Stomach smooth muscle (tissue), 2 donors: ENCODE measurements at regions not wholly inside any gene's neighbourhood (a gene's known extent, or its start where the extent isn't known, plus 50 kb on each side); places are given as distances from the start of the nearest gene placed in this dataset.

Source experiments
- H3K27ac ChIP-seq: one replicate; pipeline ENCODE4 v1.7.0; 2013; ENCODE audit warnings: mild to moderate bottlenecking, low read length, inconsistent platforms
- H3K27me3 ChIP-seq, 2 donors: one replicate each; pipeline ENCODE4 v1.7.0; 2013; ENCODE audit warnings: low read length in 2 of 2; ENCODE audit not compliant: insufficient read depth in 2 of 2, control insufficient read depth in 1 of 2
- H3K36me3 ChIP-seq, 2 donors: one replicate each; pipeline ENCODE4 v1.7.0; 2013; ENCODE audit warnings: low read length in 2 of 2; ENCODE audit not compliant: control insufficient read depth in 2 of 2, insufficient read depth in 2 of 2
- H3K4me1 ChIP-seq: one replicate; pipeline ENCODE4 v1.7.0; 2013; ENCODE audit warnings: low read length; ENCODE audit not compliant: control insufficient read depth, insufficient read depth
- H3K4me3 ChIP-seq, 2 donors: one replicate each; pipeline ENCODE4 v1.7.0; 2013; ENCODE audit warnings: low read length in 2 of 2
- H3K9ac ChIP-seq, 2 donors: one replicate each; pipeline ENCODE4 v1.7.0; 2013; ENCODE audit warnings: low read length in 2 of 2, mild to moderate bottlenecking in 1 of 2
- H3K9me3 ChIP-seq, 2 donors: one replicate each; pipeline ENCODE4 v1.7.0; 2013; ENCODE audit warnings: low read length in 2 of 2; ENCODE audit not compliant: control insufficient read depth in 2 of 2
- donor health status: healthy.
- donor health status: Pancreatic carcinoma.

GRCh38 chr17:27379888-27380533 is 76.2 kb upstream of the KSR1 start:
- no peaks in the 10 kb centered on the region for H3K36me3 ChIP-seq
- H3K27me3 ChIP-seq: no peaks in the 10 kb centered on the region
- H3K4me3 ChIP-seq: peak overlapping the region; percentile 47 to 60
- H3K9ac ChIP-seq: peak overlapping the region; percentile 31 to 51
- no peaks in the 10 kb centered on the region for H3K9me3 ChIP-seq
- H3K4me1 ChIP-seq: peaks cover 35% of the 10 kb centered on the region
- peak overlapping the region; percentile 80 for H3K27ac ChIP-seq

- Histone ChIP-seq H3K27ac (peak overlapping the region; percentile 80), H3K4me3 (peak overlapping the region; percentile 47 to 60), H3K4me1 (peaks cover 35% of the 10 kb centered on the region), H3K27me3 (no peaks in the 10 kb centered on the region), H3K36me3 (no peaks in the 10 kb centered on the region), H3K9ac (peak overlapping the region; percentile 31 to 51), H3K9me3 (no peaks in the 10 kb centered on the region)
Observed at GRCh38 chr17:27380551-27380950, 75.7 kb upstream of the KSR1 start.

GRCh38 chr17:27381007-27381501 is 75.2 kb upstream of the KSR1 start:
- Histone ChIP-seq H3K27me3 (no peaks in the 10 kb centered on the region), H3K4me3 (no peak overlapping the region), H3K9me3 (no peaks in the 10 kb centered on the region), H3K4me1 (peaks cover 35% of the 10 kb centered on the region), H3K9ac (no peak overlapping the region), H3K36me3 (no peaks in the 10 kb centered on the region), H3K27ac (no peak overlapping the region)

- H3K9ac ChIP-seq: no peak overlapping the region
- no peaks in the 10 kb centered on the region for H3K36me3 ChIP-seq
- H3K27ac ChIP-seq: no peak overlapping the region
- H3K27me3 ChIP-seq: no peaks in the 10 kb centered on the region
- peaks cover 35% of the 10 kb centered on the region for H3K4me1 ChIP-seq
- H3K4me3 ChIP-seq: no peak overlapping the region
- H3K9me3 ChIP-seq: no peaks in the 10 kb centered on the region
Observed at GRCh38 chr17:27382025-27382424, 74.2 kb upstream of the KSR1 start.

- Histone ChIP-seq H3K36me3 (no peaks in the 10 kb centered on the region), H3K4me1 (peaks cover 29% of the 10 kb centered on the region), H3K9me3 (no peaks in the 10 kb centered on the region), H3K4me3 (peak overlapping the region in 1 of 2 donors; percentile 10), H3K27ac (peak overlapping the region; percentile 25), H3K27me3 (no peaks in the 10 kb centered on the region), H3K9ac (no peak overlapping the region)
Observed at GRCh38 chr17:27384261-27384701, 72.0 kb upstream of the KSR1 start.

GRCh38 chr17:27384726-27385125 is 71.5 kb upstream of the KSR1 start:
- Histone ChIP-seq H3K27ac (peak overlapping the region; percentile 25), H3K36me3 (no peaks in the 10 kb centered on the region), H3K9ac (no peak overlapping the region), H3K9me3 (no peaks in the 10 kb centered on the region), H3K4me3 (no peak overlapping the region), H3K4me1 (peaks cover 26% of the 10 kb centered on the region), H3K27me3 (no peaks in the 10 kb centered on the region)

- Histone ChIP-seq H3K27ac (no peak overlapping the region), H3K4me3 (no peak overlapping the region), H3K4me1 (peaks cover 17% of the 10 kb centered on the region), H3K9me3 (no peaks in the 10 kb centered on the region), H3K27me3 (no peaks in the 10 kb centered on the region), H3K9ac (no peak overlapping the region), H3K36me3 (no peaks in the 10 kb centered on the region)
Observed at GRCh38 chr17:27385626-27386025, 70.6 kb upstream of the KSR1 start.

GRCh38 chr17:27386206-27387075 is 69.8 kb upstream of the KSR1 start:
- Histone ChIP-seq H3K9me3 (no peaks in the 10 kb centered on the region), H3K36me3 (no peaks in the 10 kb centered on the region), H3K27ac (no peak overlapping the region), H3K9ac (no peak overlapping the region), H3K4me1 (peaks cover 10% of the 10 kb centered on the region), H3K4me3 (no peak overlapping the region), H3K27me3 (no peaks in the 10 kb centered on the region)

- no peak overlapping the region for H3K27ac ChIP-seq
- H3K9me3 ChIP-seq: no peaks in the 10 kb centered on the region
- H3K27me3 ChIP-seq: no peaks in the 10 kb centered on the region
- peaks cover 2% of the 10 kb centered on the region for H3K4me1 ChIP-seq
- no peaks in the 10 kb centered on the region for H3K36me3 ChIP-seq
- H3K4me3 ChIP-seq: no peak overlapping the region
- no peak overlapping the region for H3K9ac ChIP-seq
Observed at GRCh38 chr17:27389542-27390140, 66.6 kb upstream of the KSR1 start.

GRCh38 chr17:27390540-27390939 is 65.7 kb upstream of the KSR1 start:
- Histone ChIP-seq H3K9ac (no peak overlapping the region), H3K9me3 (no peaks in the 10 kb centered on the region), H3K4me1 (no peaks in the 10 kb centered on the region), H3K27me3 (no peaks in the 10 kb centered on the region), H3K36me3 (no peaks in the 10 kb centered on the region), H3K4me3 (no peak overlapping the region), H3K27ac (no peak overlapping the region)
